ENCODE measurements at regions not wholly inside any gene's neighbourhood (a gene's known extent, or its start where the extent isn't known, plus 50 kb on each side); places are given as distances from the start of the nearest gene placed in this dataset.
"Not testable (repeated sequence)": the region's sequence is repeated elsewhere in the genome, so short reads cannot be mapped to it uniquely, and the experiment has no call there.

DNA sequence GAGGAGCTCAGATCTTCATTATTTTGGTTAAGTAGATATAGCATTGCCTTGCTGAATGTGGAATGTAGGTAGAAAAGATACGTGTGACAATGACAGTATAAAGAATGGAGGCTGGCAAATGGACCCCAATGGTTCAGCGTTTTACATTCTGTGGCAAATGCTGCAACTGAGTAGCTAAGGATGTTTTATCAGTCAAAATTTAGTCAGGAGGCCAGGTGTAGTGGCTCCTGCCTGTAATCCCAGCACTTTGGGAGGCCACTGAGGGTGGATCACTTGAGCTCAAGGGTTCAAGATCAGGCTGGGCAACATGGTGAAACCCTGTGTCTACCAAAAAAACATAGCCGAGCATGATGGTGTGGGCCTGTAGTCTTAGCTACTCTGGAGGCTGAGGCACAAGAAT lies 120.5 kb upstream of the GHITM start:
- no peaks in the 10 kb centered on the region for H3K9me3 ChIP-seq (ENCODE audit: severe bottlenecking)
- no peaks in the 10 kb centered on the region for H3K4me1 ChIP-seq (ENCODE audit: insufficient read depth, poor library complexity, severe bottlenecking)
- TF ChIP-seq, protein P1, sequence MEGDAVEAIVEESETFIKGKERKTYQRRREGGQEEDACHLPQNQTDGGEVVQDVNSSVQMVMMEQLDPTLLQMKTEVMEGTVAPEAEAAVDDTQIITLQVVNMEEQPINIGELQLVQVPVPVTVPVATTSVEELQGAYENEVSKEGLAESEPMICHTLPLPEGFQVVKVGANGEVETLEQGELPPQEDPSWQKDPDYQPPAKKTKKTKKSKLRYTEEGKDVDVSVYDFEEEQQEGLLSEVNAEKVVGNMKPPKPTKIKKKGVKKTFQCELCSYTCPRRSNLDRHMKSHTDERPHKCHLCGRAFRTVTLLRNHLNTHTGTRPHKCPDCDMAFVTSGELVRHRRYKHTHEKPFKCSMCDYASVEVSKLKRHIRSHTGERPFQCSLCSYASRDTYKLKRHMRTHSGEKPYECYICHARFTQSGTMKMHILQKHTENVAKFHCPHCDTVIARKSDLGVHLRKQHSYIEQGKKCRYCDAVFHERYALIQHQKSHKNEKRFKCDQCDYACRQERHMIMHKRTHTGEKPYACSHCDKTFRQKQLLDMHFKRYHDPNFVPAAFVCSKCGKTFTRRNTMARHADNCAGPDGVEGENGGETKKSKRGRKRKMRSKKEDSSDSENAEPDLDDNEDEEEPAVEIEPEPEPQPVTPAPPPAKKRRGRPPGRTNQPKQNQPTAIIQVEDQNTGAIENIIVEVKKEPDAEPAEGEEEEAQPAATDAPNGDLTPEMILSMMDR (IDR thresholded peaks at IDR 0.05; ENCODE audit: poor library complexity, severe bottlenecking): no peak
- no peak overlapping the region for H3K27ac ChIP-seq (ENCODE audit: poor library complexity, severe bottlenecking)
- H3K36me3 ChIP-seq (ENCODE audit: low read depth): no peaks in the 10 kb centered on the region
- no peak overlapping the region for H3K4me3 ChIP-seq (ENCODE audit: severe bottlenecking)
- no peak for ATAC-seq (ENCODE audit: low read depth)
- H3K27me3 ChIP-seq (ENCODE audit: insufficient read depth, poor library complexity, severe bottlenecking): no peaks in the 10 kb centered on the region
- no peak for DNase-seq (ENCODE audit: low spot score)

DNA sequence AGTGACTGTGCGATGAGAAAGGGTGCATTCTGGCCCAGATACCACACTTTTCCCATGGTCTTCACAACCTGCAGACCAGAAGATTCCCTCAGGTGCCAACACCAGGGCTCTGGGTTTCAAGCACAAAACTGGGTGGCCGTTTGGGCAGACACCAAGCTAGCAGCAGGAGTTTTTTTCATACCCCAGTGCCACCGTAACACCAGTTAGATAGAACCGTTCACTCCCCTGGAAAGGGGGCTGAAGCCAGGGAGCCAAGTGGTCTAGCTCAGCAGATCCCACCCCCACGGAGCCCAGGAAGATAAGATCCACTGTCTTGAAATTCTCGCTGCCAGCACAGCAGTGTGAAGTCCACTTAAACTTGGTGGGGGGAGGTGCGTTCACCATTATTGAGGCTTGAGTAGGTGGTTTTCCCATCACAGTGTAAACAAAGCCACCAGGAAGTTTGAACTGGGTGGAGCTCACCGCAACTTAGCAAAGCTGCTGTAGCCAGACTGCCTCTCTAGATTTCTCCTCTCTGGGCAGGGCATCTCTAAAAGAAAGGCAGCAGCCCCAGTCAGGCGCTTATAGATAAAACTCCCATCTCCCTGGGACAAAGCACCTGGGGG lies 119.4 kb upstream of the GHITM start:
- not testable (repeated sequence) for H3K27ac ChIP-seq (ENCODE audit: poor library complexity, severe bottlenecking); H3K27me3 ChIP-seq (ENCODE audit: insufficient read depth, poor library complexity, severe bottlenecking); H3K9me3 ChIP-seq (ENCODE audit: severe bottlenecking); DNase-seq (ENCODE audit: low spot score); H3K36me3 ChIP-seq (ENCODE audit: low read depth); ATAC-seq (ENCODE audit: low read depth); H3K4me3 ChIP-seq (ENCODE audit: severe bottlenecking); H3K4me1 ChIP-seq (ENCODE audit: insufficient read depth, poor library complexity, severe bottlenecking)

DNA sequence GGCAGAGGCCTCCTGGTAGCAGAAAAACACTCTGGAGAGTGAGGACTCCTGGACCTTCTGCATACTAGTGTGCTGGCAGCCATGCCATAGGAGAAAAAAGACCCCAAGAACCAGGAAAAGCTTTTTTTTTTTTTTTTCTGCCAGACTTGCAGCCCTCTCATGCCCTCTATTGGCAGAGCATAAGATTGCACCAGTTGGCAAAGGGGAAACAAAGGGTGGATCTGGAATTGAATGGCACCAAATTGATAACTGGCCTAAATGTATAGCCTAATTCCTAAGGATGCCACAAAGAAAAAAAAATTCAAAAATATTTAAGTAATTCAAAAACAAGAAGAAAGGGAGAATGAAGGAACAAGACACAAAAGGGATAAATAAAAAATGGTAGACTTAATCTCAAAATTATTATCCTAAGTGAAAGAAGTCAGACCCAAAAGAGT lies 112.5 kb upstream of the GHITM start:
- Histone ChIP-seq H3K36me3 (ENCODE audit: low read depth) (no peaks in the 10 kb centered on the region), H3K9me3 (ENCODE audit: severe bottlenecking) (no peaks in the 10 kb centered on the region), H3K27me3 (ENCODE audit: insufficient read depth, poor library complexity, severe bottlenecking) (no peaks in the 10 kb centered on the region), H3K4me1 (ENCODE audit: insufficient read depth, poor library complexity, severe bottlenecking) (no peaks in the 10 kb centered on the region), H3K4me3 (ENCODE audit: severe bottlenecking) (no peak overlapping the region), H3K27ac (ENCODE audit: poor library complexity, severe bottlenecking) (no peak overlapping the region)
- ATAC-seq (ENCODE audit: low read depth) (no peak), DNase-seq (ENCODE audit: low spot score) (no peak)
- TF ChIP-seq, protein P1 (IDR thresholded peaks at IDR 0.05; ENCODE audit: poor library complexity, severe bottlenecking): peak; percentile 86

DNA sequence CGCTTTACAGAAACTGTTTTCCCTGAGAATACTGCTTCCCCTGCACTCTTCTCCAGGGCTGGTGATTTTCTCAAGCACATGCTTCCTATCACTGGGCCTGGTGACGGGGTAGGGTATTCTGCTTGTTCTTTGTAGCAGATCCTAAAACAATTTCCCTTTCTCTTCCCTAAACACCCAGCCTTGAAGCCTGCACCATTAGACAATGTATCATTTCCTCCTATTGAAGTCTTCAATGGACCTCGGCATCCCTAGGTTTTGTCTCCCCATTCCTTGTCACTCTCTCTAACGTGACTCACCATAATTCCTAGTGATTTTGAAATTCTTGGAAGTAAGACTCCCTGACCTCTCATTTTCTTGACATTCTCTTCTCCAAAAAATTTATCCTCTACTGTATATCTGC lies 109.5 kb upstream of the GHITM start:
- H3K4me3 ChIP-seq (ENCODE audit: severe bottlenecking): no peak overlapping the region
- ATAC-seq (ENCODE audit: low read depth) (no peak), DNase-seq (ENCODE audit: low spot score) (no peak)
- no peaks in the 10 kb centered on the region for H3K4me1 ChIP-seq (ENCODE audit: insufficient read depth, poor library complexity, severe bottlenecking)
- TF ChIP-seq, protein P1 (IDR thresholded peaks at IDR 0.05; ENCODE audit: poor library complexity, severe bottlenecking): no peak
- H3K27ac ChIP-seq (ENCODE audit: poor library complexity, severe bottlenecking): no peak overlapping the region
- H3K9me3 ChIP-seq (ENCODE audit: severe bottlenecking): no peaks in the 10 kb centered on the region
- H3K36me3 ChIP-seq (ENCODE audit: low read depth): no peaks in the 10 kb centered on the region
- H3K27me3 ChIP-seq (ENCODE audit: insufficient read depth, poor library complexity, severe bottlenecking): no peaks in the 10 kb centered on the region

DNA sequence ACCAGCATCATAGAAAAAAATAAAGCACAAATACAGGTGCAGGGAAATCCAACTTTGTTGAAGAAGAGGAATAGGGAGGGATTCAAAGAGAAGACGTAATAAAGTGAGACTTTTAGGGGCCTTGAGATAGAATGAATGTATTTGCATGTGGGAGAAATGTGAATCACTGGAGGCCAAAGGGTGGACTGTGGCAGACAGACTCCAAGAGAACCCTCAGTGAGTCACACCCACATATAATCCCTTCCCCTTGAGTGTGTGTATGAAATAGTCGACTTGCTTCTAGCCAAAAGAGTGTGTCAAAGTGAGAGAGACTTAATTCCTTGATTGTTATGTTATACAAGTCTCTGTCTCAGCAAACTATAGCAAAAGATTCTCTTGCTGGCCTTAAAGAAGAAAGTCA lies 101.3 kb upstream of the GHITM start:
- no peaks in the 10 kb centered on the region for H3K36me3 ChIP-seq (ENCODE audit: low read depth)
- H3K4me1 ChIP-seq (ENCODE audit: insufficient read depth, poor library complexity, severe bottlenecking): no peaks in the 10 kb centered on the region
- ATAC-seq (ENCODE audit: low read depth): no peak
- H3K27ac ChIP-seq (ENCODE audit: poor library complexity, severe bottlenecking): no peak overlapping the region
- no peak for DNase-seq (ENCODE audit: low spot score)
- no peaks in the 10 kb centered on the region for H3K27me3 ChIP-seq (ENCODE audit: insufficient read depth, poor library complexity, severe bottlenecking)
- H3K4me3 ChIP-seq (ENCODE audit: severe bottlenecking): no peak overlapping the region
- no peaks in the 10 kb centered on the region for H3K9me3 ChIP-seq (ENCODE audit: severe bottlenecking)
- TF ChIP-seq, protein P1 (IDR thresholded peaks at IDR 0.05; ENCODE audit: poor library complexity, severe bottlenecking): no peak

Data from RWPE2 (cell line).